ENCODE measurements at regions not wholly inside any gene's neighbourhood (a gene's known extent, or its start where the extent isn't known, plus 50 kb on each side); places are given as distances from the start of the nearest gene placed in this dataset.

- TF ChIP-seq, protein P1, sequence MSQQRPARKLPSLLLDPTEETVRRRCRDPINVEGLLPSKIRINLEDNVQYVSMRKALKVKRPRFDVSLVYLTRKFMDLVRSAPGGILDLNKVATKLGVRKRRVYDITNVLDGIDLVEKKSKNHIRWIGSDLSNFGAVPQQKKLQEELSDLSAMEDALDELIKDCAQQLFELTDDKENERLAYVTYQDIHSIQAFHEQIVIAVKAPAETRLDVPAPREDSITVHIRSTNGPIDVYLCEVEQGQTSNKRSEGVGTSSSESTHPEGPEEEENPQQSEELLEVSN (IDR thresholded peaks at IDR 0.05) = no peak
- no peak for TF ChIP-seq POU5F1 (IDR thresholded peaks at IDR 0.05; ENCODE audit: low read depth, low read length)
Observed at GRCh38 chr11:104791896-104792295, 106.4 kb downstream of the CASP12 start (continued).

All from H1 (cell line).